T-cell (primary cell): ENCODE measurements at regions not wholly inside any gene's neighbourhood (a gene's known extent, or its start where the extent isn't known, plus 50 kb on each side); places are given as distances from the start of the nearest gene placed in this dataset.

Experiments
- ATAC-seq, 4 experiments: fragments of 200-7000 bp in 3 of 4; fragments of 150-1000 bp in 1 of 4; cut with Tn5 transposase; replicated peaks in 1 of 4; 1 replicate in 3 of 4; 2 replicates in 1 of 4; pipeline ENCODE4 v1.10.0; 2021; ENCODE audit warnings: moderate library complexity in 3 of 4, mild to moderate bottlenecking in 2 of 4, moderate number of reproducible peaks in 1 of 4
- CTCF ChIA-PET, 2 donors: fragments of 300-600 bp; sonication (Branson Sonifier 250); formaldehyde crosslinking; loops; one replicate each; lab custom pipeline; 2022; ENCODE audit warnings: antibody characterized with exemption in 2 of 2; lab: Charles Lee
- POLR2A ChIA-PET, 2 donors: fragments of 300-600 bp; sonication (Branson Sonifier 250); formaldehyde crosslinking; loops; one replicate each; lab custom pipeline; 2022; ENCODE audit warnings: antibody characterized with exemption in 2 of 2; lab: Charles Lee
- DNase-seq, 35 experiments: peaks; one replicate each; pipeline versions ENCODE4 v3.0.0 to v3.0.0-alpha.2; 2013 to 2023
- H3K27ac ChIP-seq: one replicate; pipeline ENCODE4 v1.5.1; 2013; ENCODE audit warnings: low read length
- H3K27me3 ChIP-seq, 2 experiments: replicated peaks in 1 of 2; 1 replicate in 1 of 2; 2 replicates in 1 of 2; pipeline versions ENCODE4 v1.6.1 to v1.7.0; 2013; ENCODE audit warnings: low read length in 1 of 2, mixed read lengths in 1 of 2; ENCODE audit not compliant: control insufficient read depth in 2 of 2, insufficient read depth in 2 of 2; ENCODE audit errors: extremely low read depth in 1 of 2
- H3K36me3 ChIP-seq, 2 donors: 1 replicate in 1 of 2; 2 replicates in 1 of 2; pipeline versions ENCODE4 v1.6.1 to v1.7.0; 2013; ENCODE audit warnings: low read length in 1 of 2; ENCODE audit not compliant: control insufficient read depth in 2 of 2, insufficient read depth in 1 of 2; ENCODE audit errors: extremely low read depth in 1 of 2
- H3K4me1 ChIP-seq, 2 experiments: 1 replicate in 1 of 2; 2 replicates in 1 of 2; pipeline versions ENCODE4 v1.6.1 to v1.7.0; 2013; ENCODE audit warnings: low read length in 2 of 2, mixed read lengths in 1 of 2; ENCODE audit not compliant: insufficient read depth in 2 of 2, control insufficient read depth in 1 of 2; ENCODE audit errors: extremely low read depth in 1 of 2
- H3K4me3 ChIP-seq, 2 donors: 1 replicate in 1 of 2; 2 replicates in 1 of 2; pipeline versions ENCODE4 v1.5.1 to v1.7.0; 2013; ENCODE audit warnings: mild to moderate bottlenecking in 2 of 2, low read length in 1 of 2, moderate library complexity in 1 of 2; ENCODE audit not compliant: control insufficient read depth in 1 of 2; ENCODE audit errors: extremely low read depth in 1 of 2
- H3K9me3 ChIP-seq: 2 replicates; pipeline ENCODE4 v1.7.0; 2013
- H3K27ac Mint-ChIP-seq, 2 donors: one replicate each; pipeline ENCODE4 v1.8.0; 2020 to 2021; ENCODE audit warnings: mild to moderate bottlenecking in 2 of 2, mixed read lengths in 2 of 2
- H3K27me3 Mint-ChIP-seq, 2 donors: one replicate each; pipeline ENCODE4 v1.8.0; 2021 to 2022; ENCODE audit warnings: mixed read lengths in 2 of 2
- H3K36me3 Mint-ChIP-seq: one replicate; pipeline ENCODE4 v1.8.0; 2021; ENCODE audit warnings: mixed read lengths
- H3K4me1 Mint-ChIP-seq, 3 donors: one replicate each; pipeline ENCODE4 v1.8.0; 2020 to 2022; ENCODE audit warnings: mixed read lengths in 3 of 3, mild to moderate bottlenecking in 1 of 3
- H3K4me3 Mint-ChIP-seq, 3 donors: one replicate each; pipeline ENCODE4 v1.8.0; 2020 to 2022; ENCODE audit warnings: mild to moderate bottlenecking in 3 of 3, mixed read lengths in 3 of 3, moderate library complexity in 3 of 3
- H3K9me3 Mint-ChIP-seq, 3 donors: one replicate each; pipeline ENCODE4 v1.8.0; 2020 to 2022; ENCODE audit warnings: mixed read lengths in 3 of 3
- WGBS: methylation state at CpG from one replicate; pipeline ENCODE4 v1.1.5; 2013; ENCODE audit warnings: missing lambda C conversion rate; ENCODE audit not compliant: insufficient coverage; 5-methylcytosine and 5-hydroxymethylcytosine counted together

DNA sequence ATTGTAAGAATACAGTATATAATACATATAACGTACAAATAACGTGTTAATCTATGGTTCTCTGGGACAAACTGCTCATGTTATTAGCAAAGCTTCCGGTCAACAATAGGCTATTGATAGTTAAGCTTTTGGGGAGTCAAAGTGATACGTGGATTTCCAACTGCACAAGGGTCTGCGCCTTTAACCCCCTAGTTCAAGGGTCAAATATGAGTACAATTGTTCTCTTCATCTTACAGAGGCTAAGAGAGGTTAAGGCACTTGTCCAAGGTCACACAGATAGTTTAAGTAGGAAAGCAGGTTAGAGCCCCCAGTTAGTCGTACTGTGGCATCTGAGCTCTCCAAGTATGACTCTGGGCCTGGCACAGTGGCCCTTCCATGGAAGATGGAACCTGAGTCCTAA, 204.3 kb upstream of the KRR1 start:
- DNase-seq (no peak), ATAC-seq (no peak)
- WGBS, result 100% methylated on average over 1 of the region's 6 CpGs
- no peaks in the 10 kb centered on the region for H3K9me3 ChIP-seq
- Mint-ChIP-seq H3K4me1 (no peaks in the 10 kb centered on the region), H3K9me3 (no peaks in the 10 kb centered on the region), H3K36me3 (no peaks in the 10 kb centered on the region), H3K4me3 (no peak overlapping the region), H3K27me3 (peaks cover 0 to 7% of the 10 kb centered on the region in 2 donors), H3K27ac (no peak overlapping the region)
- H3K27ac ChIP-seq, result no peak overlapping the region
- no peaks in the 10 kb centered on the region for H3K36me3 ChIP-seq
- no peaks in the 10 kb centered on the region for H3K4me1 ChIP-seq
- H3K27me3 ChIP-seq, result no peaks in the 10 kb centered on the region
- no peak overlapping the region for H3K4me3 ChIP-seq
- ChIA-PET CTCF (no interaction called here), POLR2A (interaction anchor here in 1 of 2 donors (0.5 kb wide), 1 partner anchor 42 kb away, joined by 4 read pairs; no protein-coding TSS in a partner anchor)

DNA sequence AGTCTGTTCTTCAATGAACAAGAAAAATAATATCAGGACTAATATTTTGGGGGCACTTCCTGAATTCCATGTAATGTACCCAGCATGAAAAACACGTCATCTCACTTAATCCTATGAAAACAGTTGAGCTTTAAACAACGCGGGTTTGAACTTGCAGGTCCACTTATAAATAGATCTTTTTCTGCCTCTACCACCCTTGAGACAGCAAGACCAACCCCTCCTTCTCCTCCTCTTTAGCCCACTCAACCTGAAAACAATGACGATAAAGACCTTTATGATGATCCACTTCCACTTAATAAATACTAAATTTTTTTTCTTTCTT, 203.9 kb upstream of the KRR1 start:
- ATAC-seq, result no peak

DNA sequence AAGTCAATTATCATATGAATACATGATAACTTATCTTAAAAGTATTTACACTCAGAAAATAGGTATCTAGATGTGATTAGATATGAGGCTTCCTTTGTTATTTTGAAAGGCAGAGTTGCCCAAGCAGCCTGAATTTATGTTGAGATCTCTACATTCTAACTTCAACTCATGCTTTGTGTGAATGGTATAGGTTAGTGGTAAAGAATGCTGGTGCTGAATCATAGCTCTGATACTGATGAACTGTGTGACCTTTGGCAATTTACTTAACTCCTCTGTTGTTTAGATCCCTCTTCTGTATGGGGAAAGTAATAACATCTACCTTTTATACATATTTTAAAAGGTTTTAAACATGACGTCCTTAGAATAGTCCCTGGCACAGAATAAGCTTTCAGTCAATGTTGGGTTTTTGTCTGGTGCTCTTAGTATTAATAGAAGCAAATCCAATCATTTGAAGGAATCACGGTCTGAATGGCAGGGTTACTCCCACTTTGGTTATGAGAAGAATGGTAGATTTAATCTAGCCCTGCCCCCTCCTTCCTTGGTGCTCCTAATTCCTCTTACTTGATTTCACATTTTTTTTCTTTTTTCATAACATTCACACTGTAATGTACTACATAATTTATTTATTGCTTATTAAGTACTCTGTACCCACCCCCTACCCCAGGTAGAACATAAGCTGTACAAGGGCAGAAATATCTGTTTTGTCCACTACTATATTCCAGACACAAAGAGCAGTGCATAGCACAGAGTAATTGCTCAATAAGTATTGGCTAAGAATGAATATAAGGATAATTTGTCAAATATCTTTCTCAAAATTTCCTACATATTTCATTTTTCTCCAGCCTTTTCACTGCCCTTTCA, 203.3 kb upstream of the KRR1 start:
- H3K36me3 Mint-ChIP-seq, result no peaks in the 10 kb centered on the region
- no peak overlapping the region for H3K27ac Mint-ChIP-seq
- ATAC-seq (no peak), DNase-seq (no peak)
- H3K36me3 ChIP-seq, result no peaks in the 10 kb centered on the region
- H3K4me1 Mint-ChIP-seq, result no peaks in the 10 kb centered on the region
- H3K4me1 ChIP-seq, result no peaks in the 10 kb centered on the region
- no peak overlapping the region for H3K4me3 ChIP-seq
- H3K27me3 ChIP-seq, result no peaks in the 10 kb centered on the region
- no CpG with 5 or more reads among the region's 2 CpGs for WGBS
- POLR2A ChIA-PET, result no interaction called here
- peaks cover 0 to 3% of the 10 kb centered on the region in 2 donors for H3K27me3 Mint-ChIP-seq
- H3K9me3 Mint-ChIP-seq, result no peaks in the 10 kb centered on the region
- no peak overlapping the region for H3K4me3 Mint-ChIP-seq
- no peak overlapping the region for H3K27ac ChIP-seq
- CTCF ChIA-PET, result no interaction called here
- H3K9me3 ChIP-seq, result no peaks in the 10 kb centered on the region

More for the DNA sequence above, 203.9 kb upstream of the KRR1 start:
- POLR2A ChIA-PET, result no interaction called here
- no peaks in the 10 kb centered on the region for H3K9me3 Mint-ChIP-seq
- no peak overlapping the region for H3K4me3 Mint-ChIP-seq
- Histone ChIP-seq H3K27me3 (no peaks in the 10 kb centered on the region), H3K9me3 (no peaks in the 10 kb centered on the region), H3K36me3 (no peaks in the 10 kb centered on the region), H3K4me3 (no peak overlapping the region), H3K4me1 (no peaks in the 10 kb centered on the region), H3K27ac (no peak overlapping the region)
- no peaks in the 10 kb centered on the region for H3K36me3 Mint-ChIP-seq
- WGBS, result 94% methylated on average over 3 of the region's 4 CpGs
- H3K27ac Mint-ChIP-seq, result no peak overlapping the region
- CTCF ChIA-PET, result no interaction called here
- H3K27me3 Mint-ChIP-seq, result peaks cover 0 to 4% of the 10 kb centered on the region in 2 donors
- no peak for DNase-seq
- H3K4me1 Mint-ChIP-seq, result no peaks in the 10 kb centered on the region

DNA sequence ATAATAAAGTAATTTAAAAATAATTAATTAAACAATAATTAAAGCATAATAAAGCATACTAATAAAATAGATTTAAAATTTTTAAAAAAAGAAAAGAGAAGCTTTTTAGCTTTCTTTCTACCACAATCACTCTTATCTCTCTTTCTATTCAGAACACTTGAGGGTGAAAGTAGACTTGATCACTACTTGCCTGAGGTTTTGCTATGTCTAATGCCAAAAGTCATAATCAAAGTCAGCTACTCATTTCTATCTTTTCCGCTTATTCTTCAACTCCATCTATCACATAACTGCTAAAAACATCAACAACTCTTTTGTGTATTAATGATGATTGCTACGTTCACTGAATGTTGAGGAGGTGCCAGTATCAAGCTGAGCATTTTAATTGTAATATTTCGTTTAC, 202.0 kb upstream of the KRR1 start:
- POLR2A ChIA-PET, result no interaction called here

DNA sequence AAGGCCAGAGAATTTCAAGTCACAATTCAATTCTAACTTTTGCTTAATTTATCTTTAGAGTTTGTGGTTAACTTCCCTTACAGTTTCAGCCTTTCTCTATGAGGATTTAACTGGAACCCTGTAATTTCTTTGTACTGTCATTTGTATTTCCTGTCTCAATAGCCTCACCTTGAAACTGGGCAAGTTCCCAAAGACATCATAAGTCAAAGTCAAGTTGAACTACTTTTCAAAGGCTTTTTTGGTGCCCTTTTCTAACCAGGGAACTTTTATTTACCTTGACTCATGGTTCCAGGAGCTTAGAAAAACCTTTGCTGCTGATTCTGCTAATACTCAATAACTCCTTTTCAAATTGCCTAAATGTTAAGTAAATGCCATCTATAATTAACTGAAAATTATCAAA, 200.8 kb upstream of the KRR1 start:
- Mint-ChIP-seq H3K4me3 (no peak overlapping the region), H3K36me3 (no peaks in the 10 kb centered on the region), H3K27ac (no peak overlapping the region), H3K9me3 (no peaks in the 10 kb centered on the region), H3K27me3 (no peaks in the 10 kb centered on the region), H3K4me1 (no peaks in the 10 kb centered on the region)
- Histone ChIP-seq H3K4me3 (no peak overlapping the region), H3K36me3 (no peaks in the 10 kb centered on the region), H3K4me1 (no peaks in the 10 kb centered on the region), H3K27me3 (no peaks in the 10 kb centered on the region), H3K9me3 (no peaks in the 10 kb centered on the region), H3K27ac (no peak overlapping the region)
- no peak for DNase-seq
- no peak for ATAC-seq
- ChIA-PET CTCF (interaction anchor here (0.6 to 0.7 kb wide), 2 partner anchors 369 to 1285 kb away, joined by 3 read pairs; no protein-coding TSS in a partner anchor), POLR2A (no interaction called here)

More for the DNA sequence above, 202.0 kb upstream of the KRR1 start:
- CTCF ChIA-PET, result no interaction called here
- no peak overlapping the region for H3K27ac Mint-ChIP-seq
- H3K27me3 ChIP-seq, result no peaks in the 10 kb centered on the region
- no CpG with 5 or more reads among the region's 3 CpGs for WGBS
- no peaks in the 10 kb centered on the region for H3K4me1 ChIP-seq
- ATAC-seq (no peak), DNase-seq (no peak)
- H3K9me3 ChIP-seq, result no peaks in the 10 kb centered on the region
- peaks cover 0 to 3% of the 10 kb centered on the region in 2 donors for H3K27me3 Mint-ChIP-seq
- H3K4me3 ChIP-seq, result no peak overlapping the region
- no peaks in the 10 kb centered on the region for H3K4me1 Mint-ChIP-seq
- no peaks in the 10 kb centered on the region for H3K36me3 ChIP-seq
- no peaks in the 10 kb centered on the region for H3K36me3 Mint-ChIP-seq
- H3K27ac ChIP-seq, result no peak overlapping the region
- no peaks in the 10 kb centered on the region for H3K9me3 Mint-ChIP-seq
- H3K4me3 Mint-ChIP-seq, result no peak overlapping the region

DNA sequence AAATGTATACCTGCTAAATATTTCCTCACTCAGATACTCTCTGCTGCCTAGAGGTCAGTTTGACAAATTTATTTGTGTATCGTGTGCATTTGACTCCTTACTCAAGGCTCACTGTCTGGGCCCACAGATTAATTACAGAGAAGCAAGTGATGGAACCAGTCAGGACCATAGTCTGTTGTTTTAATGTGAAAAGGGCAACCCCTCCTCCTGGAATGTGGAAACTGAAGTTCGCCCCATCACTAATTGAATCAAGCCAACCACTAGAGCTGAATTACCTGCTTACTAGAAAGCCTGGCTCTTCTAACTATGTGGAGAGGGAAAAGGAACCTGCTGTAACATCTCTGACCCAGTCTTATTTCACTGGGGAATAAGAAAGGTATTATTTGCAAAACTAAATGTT, 199.9 kb upstream of the KRR1 start:
- no peaks in the 10 kb centered on the region for H3K4me1 Mint-ChIP-seq
- ChIA-PET POLR2A (no interaction called here), CTCF (interaction anchor here in 1 of 2 donors (0.7 kb wide), 1 partner anchor 326 kb away, joined by 3 read pairs; no protein-coding TSS in a partner anchor)
- no peak overlapping the region for H3K4me3 ChIP-seq
- DNase-seq (no peak), ATAC-seq (no peak)
- no peaks in the 10 kb centered on the region for H3K4me1 ChIP-seq
- no peak overlapping the region for H3K27ac ChIP-seq
- no peaks in the 10 kb centered on the region for H3K27me3 Mint-ChIP-seq
- no CpG with 5 or more reads among the region's 2 CpGs for WGBS
- H3K27me3 ChIP-seq, result no peaks in the 10 kb centered on the region
- no peaks in the 10 kb centered on the region for H3K9me3 Mint-ChIP-seq
- no peaks in the 10 kb centered on the region for H3K9me3 ChIP-seq
- H3K36me3 ChIP-seq, result no peaks in the 10 kb centered on the region
- H3K36me3 Mint-ChIP-seq, result no peaks in the 10 kb centered on the region
- no peak overlapping the region for H3K27ac Mint-ChIP-seq
- no peak overlapping the region for H3K4me3 Mint-ChIP-seq
